Left lung (tissue), 4 donors: ENCODE measurements at regions not wholly inside any gene's neighbourhood (a gene's known extent, or its start where the extent isn't known, plus 50 kb on each side); places are given as distances from the start of the nearest gene placed in this dataset.

Experiments
- ATAC-seq: fragments of 200-7000 bp; cut with Tn5 transposase; one replicate; pipeline ENCODE4 v1.9.1; 2020; ENCODE audit warnings: moderate library complexity
- DNase-seq, 4 donors: peaks; one replicate each; pipeline ENCODE4 v3.0.0-alpha.2; 2013 to 2020
- H3K27ac ChIP-seq, 2 donors: fragments of 200-600 bp; sonication (generic) in 1 of 2; one replicate each; pipeline versions ENCODE4 v1.5.0 to v1.8.0; 2020 to 2021
- H3K27me3 ChIP-seq, 2 donors: fragments of 200-600 bp; sonication (generic) in 1 of 2; one replicate each; pipeline versions ENCODE4 v1.5.0 to v1.8.0; 2020 to 2021
- H3K36me3 ChIP-seq, 2 donors: fragments of 200-600 bp; sonication (generic) in 1 of 2; one replicate each; pipeline versions ENCODE4 v1.5.0 to v1.8.0; 2020 to 2021
- H3K4me1 ChIP-seq, 2 donors: fragments of 200-600 bp; one replicate each; pipeline ENCODE4 v1.8.0; 2021
- H3K4me3 ChIP-seq, 2 donors: fragments of 200-600 bp; sonication (generic) in 1 of 2; one replicate each; pipeline versions ENCODE4 v1.5.0 to v1.8.0; 2020 to 2021; ENCODE audit warnings: mild to moderate bottlenecking in 1 of 2
- H3K9me3 ChIP-seq, 2 donors: fragments of 200-600 bp; sonication (generic) in 1 of 2; one replicate each; pipeline versions ENCODE4 v1.5.0 to v1.8.0; 2020 to 2021
- CTCF ChIP-seq, 2 donors: fragments of 200-600 bp; sonication (generic) in 1 of 2; IDR thresholded peaks; one replicate each; pipeline versions ENCODE4 v1.5.0 to v1.8.0; 2021; ENCODE audit warnings: antibody characterized with exemption in 2 of 2
- intact Hi-C, 2 donors: fragments of 100-400 bp; cut with DNase I; formaldehyde crosslinking; loops; one replicate each; pipeline versions ENCODE4 v1.11.2 to v1.14.2; 2022
- donor health status: DM: no; HTN: yes; CAD: no.
- donor health status: DM: no; HTN: no; CAD: no.

GRCh38 chr20:19849341-19850197 is 91.5 kb downstream of the RIN2 start:
- no peak for TF ChIP-seq CTCF (IDR thresholded peaks at IDR 0.05)
- Histone ChIP-seq H3K27me3 (no peaks in the 10 kb centered on the region), H3K27ac (peak overlapping the region; percentile 28 to 72), H3K4me1 (peaks cover 0 to 9% of the 10 kb centered on the region in 2 donors), H3K36me3 (no peaks in the 10 kb centered on the region), H3K4me3 (no peak overlapping the region), H3K9me3 (no peaks in the 10 kb centered on the region)
- DNase-seq (peak in 2 of 4 donors; percentile 15 to 25), ATAC-seq (peak; percentile 21)
- intact Hi-C loops: no loop called here

GRCh38 chr20:19850198-19850533 is 92.1 kb downstream of the RIN2 start:
- TF ChIP-seq CTCF (IDR thresholded peaks at IDR 0.05): no peak
- Histone ChIP-seq H3K27ac (peak overlapping the region; percentile 28 to 72), H3K9me3 (no peaks in the 10 kb centered on the region), H3K4me1 (peaks cover 0 to 9% of the 10 kb centered on the region in 2 donors), H3K36me3 (no peaks in the 10 kb centered on the region), H3K4me3 (no peak overlapping the region), H3K27me3 (no peaks in the 10 kb centered on the region)
- DNase-seq (peak in 2 of 4 donors; percentile 54 to 79), ATAC-seq (peak; percentile 56)
- intact Hi-C loops: no loop called here

GRCh38 chr20:19851861-19852260 is 93.8 kb downstream of the RIN2 start:
- DNase-seq: no peak
- H3K27ac ChIP-seq: no peak overlapping the region

DNA sequence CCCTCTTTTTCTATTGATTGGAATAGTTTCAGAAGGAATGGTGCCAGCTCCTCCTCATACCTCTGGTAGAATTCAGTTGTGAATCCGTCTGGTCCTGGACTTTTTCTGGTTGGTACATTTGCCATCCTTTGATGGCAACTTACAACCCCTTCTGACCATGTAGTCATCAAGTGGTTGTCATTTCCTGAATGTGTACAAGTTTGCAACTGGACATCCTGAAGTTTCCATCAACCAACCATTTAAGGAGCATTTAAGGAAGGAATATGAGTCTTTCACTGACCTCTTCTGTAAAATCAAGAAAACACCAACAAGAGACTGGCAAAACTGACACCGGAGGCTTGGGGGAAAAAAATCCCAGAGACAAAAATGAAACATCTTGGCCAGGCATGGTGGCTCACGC is 97.4 kb downstream of the RIN2 start:
- Histone ChIP-seq H3K36me3 (no peaks in the 10 kb centered on the region), H3K4me3 (no peak overlapping the region), H3K27ac (no peak overlapping the region), H3K4me1 (no peaks in the 10 kb centered on the region), H3K27me3 (no peaks in the 10 kb centered on the region), H3K9me3 (no peaks in the 10 kb centered on the region)
- intact Hi-C loops: no loop called here
- TF ChIP-seq CTCF (IDR thresholded peaks at IDR 0.05): no peak
- ATAC-seq (no peak), DNase-seq (no peak)

More at GRCh38 chr20:19851861-19852260, 93.8 kb downstream of the RIN2 start:
- Histone ChIP-seq H3K36me3 (no peaks in the 10 kb centered on the region), H3K4me3 (no peak overlapping the region), H3K9me3 (no peaks in the 10 kb centered on the region), H3K4me1 (peaks cover 0 to 9% of the 10 kb centered on the region in 2 donors), H3K27me3 (no peaks in the 10 kb centered on the region)
- ATAC-seq: no peak
- intact Hi-C loops: no loop called here
- TF ChIP-seq CTCF (IDR thresholded peaks at IDR 0.05): no peak

DNA sequence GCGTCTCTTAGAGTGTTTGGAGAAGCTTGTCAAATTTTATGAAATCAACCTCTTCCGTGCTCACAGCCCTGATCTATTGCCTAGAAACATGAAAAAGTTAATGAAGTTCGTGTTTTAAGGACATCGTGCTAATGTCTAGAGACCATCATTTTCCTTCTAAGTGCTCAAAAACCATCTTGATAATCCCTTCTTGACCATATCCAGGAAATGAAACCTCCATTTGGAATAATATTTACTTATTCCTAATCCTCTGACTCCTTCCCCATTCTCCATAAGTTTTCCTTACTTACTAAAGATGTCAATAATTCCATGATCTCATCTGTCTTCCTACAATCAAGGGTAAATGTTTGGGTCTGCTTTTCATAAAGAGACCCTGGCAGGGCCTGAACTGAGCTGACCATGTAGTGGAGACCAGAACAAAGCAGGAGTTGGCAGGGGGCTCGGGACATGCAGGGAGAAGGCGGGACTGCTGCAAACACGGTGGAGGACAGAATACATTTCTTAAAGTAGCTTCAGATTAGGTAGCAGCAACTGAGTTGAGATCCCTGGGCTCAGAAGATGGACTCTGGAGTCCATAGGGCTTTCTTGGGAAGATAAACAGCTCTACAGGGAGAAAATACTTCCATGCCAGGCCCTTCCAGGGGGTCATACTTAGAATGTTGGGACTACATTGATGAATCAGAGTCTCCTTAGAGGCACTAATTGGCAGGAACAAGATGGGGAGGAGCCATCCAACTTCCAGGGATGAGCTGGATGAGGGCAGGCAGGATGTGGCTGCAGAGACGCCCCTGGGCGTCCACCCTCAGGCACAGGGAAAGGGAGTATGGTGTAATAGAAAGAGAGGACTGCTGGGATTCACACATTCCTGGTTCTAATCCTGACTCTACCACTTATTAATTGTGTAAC is 100.7 kb downstream of the RIN2 start:
- Histone ChIP-seq H3K4me1 (no peaks in the 10 kb centered on the region), H3K27ac (no peak overlapping the region), H3K9me3 (no peaks in the 10 kb centered on the region), H3K4me3 (no peak overlapping the region), H3K36me3 (no peaks in the 10 kb centered on the region), H3K27me3 (no peaks in the 10 kb centered on the region)
- intact Hi-C loops: no loop called here
- ATAC-seq: no peak
- DNase-seq: no peak
- no peak for TF ChIP-seq CTCF (IDR thresholded peaks at IDR 0.05)
